ENCODE measurements at regions not wholly inside any gene's neighbourhood (a gene's known extent, or its start where the extent isn't known, plus 50 kb on each side); places are given as distances from the start of the nearest gene placed in this dataset.

DNA sequence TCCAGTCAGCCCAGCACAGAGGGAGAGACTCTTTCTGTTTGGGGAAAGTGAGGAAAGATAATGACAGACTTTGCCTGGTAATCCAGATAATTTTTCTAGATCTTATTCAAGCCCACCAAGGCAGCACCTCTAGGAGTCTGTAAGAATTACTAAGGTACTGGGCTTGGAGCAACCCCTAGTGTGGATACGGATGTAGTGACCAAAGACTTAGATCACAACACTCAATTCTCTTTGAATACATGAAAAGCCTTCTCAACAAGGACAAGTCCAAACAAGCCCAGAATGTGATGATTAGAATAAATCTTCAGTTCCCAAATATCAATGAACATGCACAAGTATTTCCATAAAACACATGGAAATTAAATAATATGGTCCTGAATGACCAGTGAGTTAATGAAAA lies 206.9 kb downstream of the MRPL39 start:
- TF ChIP-seq EZH2 (IDR thresholded peaks at IDR 0.05; ENCODE audit: insufficient read depth, poor library complexity, severe bottlenecking) (no peak), EZH2phosphoT487 (IDR thresholded peaks at IDR 0.05; ENCODE audit: insufficient read depth, low read depth) (no peak)

Measured in GM23248 (cell line).